AG04450 (cell line): ENCODE measurements at regions not wholly inside any gene's neighbourhood (a gene's known extent, or its start where the extent isn't known, plus 50 kb on each side); places are given as distances from the start of the nearest gene placed in this dataset.

ENCODE experiments used
- CTCF ChIA-PET: fragments of 300-600, 350-600 bp; formaldehyde crosslinking; extraction: SDS; loops from one replicate; lab custom pipeline; 2022; ENCODE audit warnings: antibody characterized with exemption, inconsistent platforms; lab: Charles Lee
- POLR2A ChIA-PET: fragments of 350-600 bp; formaldehyde crosslinking; extraction: SDS; loops from one replicate; lab custom pipeline; 2021; ENCODE audit warnings: antibody characterized with exemption, inconsistent platforms; lab: Yijun Ruan, JAX
- DNase-seq: peaks from one replicate; pipeline ENCODE4 v3.0.0-alpha.2; 2011; ENCODE audit warnings: low read depth, low spot score
- H3K27ac ChIP-seq: one replicate; pipeline ENCODE4 v1.5.1; 2012; ENCODE audit warnings: low read depth, low read length, control low read depth
- H3K27me3 ChIP-seq: one replicate; pipeline ENCODE4 v1.6.0; 2012; ENCODE audit warnings: low read length; ENCODE audit not compliant: control insufficient read depth, insufficient read depth
- H3K4me3 ChIP-seq: 2 replicates; pipeline ENCODE4 v1.5.1; 2011; ENCODE audit warnings: mild to moderate bottlenecking, low read depth, low read length, control low read depth
- H3K9me3 ChIP-seq: 2 replicates; pipeline ENCODE4 v1.5.1; 2012; ENCODE audit warnings: low read length; ENCODE audit not compliant: control insufficient read depth, insufficient read depth
- TF ChIP-seq, protein P1 (sequence below): IDR thresholded peaks from 2 replicates; pipeline ENCODE4 v1.5.1; 2011; ENCODE audit warnings: low read depth, low read length, control low read depth, inconsistent platforms

DNA sequence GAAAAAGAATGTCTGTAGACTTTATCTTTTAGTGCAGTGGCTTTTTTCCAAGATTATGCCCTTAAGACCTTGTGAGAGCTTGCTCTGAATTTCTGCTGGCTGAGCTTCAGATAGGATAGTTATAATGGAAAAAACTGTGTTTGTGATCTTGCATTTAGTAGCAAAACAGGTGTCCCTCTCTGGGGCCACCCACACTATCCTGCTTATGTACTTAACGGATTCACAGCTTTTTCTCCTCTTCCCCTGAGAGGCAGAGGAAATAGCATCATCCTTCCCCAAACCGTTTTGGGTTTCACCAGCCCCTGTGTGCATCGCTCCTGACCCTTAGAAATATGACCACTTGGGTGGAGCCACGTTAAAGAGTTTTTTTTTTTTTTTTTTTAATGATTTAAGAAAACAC is 101.2 kb downstream of the RAB18 start:
- no peaks in the 10 kb centered on the region for H3K27me3 ChIP-seq
- POLR2A ChIA-PET: no interaction called here
- H3K9me3 ChIP-seq: no peaks in the 10 kb centered on the region
- no peak for DNase-seq
- H3K27ac ChIP-seq: no peak overlapping the region
- CTCF ChIA-PET: no interaction called here
- TF ChIP-seq, protein P1, sequence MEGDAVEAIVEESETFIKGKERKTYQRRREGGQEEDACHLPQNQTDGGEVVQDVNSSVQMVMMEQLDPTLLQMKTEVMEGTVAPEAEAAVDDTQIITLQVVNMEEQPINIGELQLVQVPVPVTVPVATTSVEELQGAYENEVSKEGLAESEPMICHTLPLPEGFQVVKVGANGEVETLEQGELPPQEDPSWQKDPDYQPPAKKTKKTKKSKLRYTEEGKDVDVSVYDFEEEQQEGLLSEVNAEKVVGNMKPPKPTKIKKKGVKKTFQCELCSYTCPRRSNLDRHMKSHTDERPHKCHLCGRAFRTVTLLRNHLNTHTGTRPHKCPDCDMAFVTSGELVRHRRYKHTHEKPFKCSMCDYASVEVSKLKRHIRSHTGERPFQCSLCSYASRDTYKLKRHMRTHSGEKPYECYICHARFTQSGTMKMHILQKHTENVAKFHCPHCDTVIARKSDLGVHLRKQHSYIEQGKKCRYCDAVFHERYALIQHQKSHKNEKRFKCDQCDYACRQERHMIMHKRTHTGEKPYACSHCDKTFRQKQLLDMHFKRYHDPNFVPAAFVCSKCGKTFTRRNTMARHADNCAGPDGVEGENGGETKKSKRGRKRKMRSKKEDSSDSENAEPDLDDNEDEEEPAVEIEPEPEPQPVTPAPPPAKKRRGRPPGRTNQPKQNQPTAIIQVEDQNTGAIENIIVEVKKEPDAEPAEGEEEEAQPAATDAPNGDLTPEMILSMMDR: no peak
- no peak overlapping the region for H3K4me3 ChIP-seq

DNA sequence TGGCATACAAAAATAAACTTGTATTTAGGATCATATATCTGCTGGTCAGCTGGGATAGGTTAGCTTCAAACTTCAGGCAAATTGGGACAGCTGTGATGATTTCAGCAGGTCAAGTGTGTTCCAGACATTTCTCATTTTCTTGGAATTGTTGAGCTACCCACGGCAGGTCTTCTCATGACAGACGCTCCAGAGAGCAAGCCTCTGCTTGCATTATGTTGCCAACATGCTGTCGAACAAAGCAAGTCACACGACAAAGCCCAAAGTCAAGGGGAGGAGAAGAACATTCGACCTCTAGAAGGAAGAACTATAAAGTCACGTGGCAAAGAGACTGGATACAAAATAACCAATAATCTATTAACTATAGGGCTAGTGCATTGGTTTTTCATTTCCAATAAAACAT is 103.5 kb downstream of the RAB18 start:
- H3K27ac ChIP-seq: no peak overlapping the region
- no peak for DNase-seq
- TF ChIP-seq, protein P1: no peak
- ChIA-PET POLR2A (no interaction called here), CTCF (no interaction called here)
- H3K27me3 ChIP-seq: no peaks in the 10 kb centered on the region
- no peak overlapping the region for H3K4me3 ChIP-seq
- H3K9me3 ChIP-seq: no peaks in the 10 kb centered on the region

DNA sequence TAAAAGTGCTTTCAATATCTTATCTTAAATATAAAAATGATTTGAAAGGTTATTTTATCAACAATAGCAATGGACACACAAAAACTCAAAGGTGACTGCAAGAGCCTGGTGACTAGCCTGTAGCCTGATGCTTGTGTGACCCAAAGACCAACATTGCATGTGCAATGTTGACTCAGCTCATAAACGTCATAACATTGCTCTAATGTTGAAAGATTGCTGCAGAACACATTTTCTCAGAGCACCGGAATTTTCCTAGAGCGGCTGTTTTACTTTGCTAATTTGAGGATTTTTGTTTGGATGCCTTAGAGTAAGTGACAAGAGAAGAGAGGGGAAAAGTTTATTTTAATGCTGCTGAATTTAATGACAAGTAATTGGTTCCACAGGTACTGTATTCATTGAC is 107.1 kb downstream of the RAB18 start:
- Histone ChIP-seq H3K27ac (no peak overlapping the region), H3K9me3 (no peaks in the 10 kb centered on the region), H3K4me3 (no peak overlapping the region), H3K27me3 (no peaks in the 10 kb centered on the region)
- ChIA-PET CTCF (interaction anchor here (0.5 kb wide), 1 partner anchor 45 kb away, joined by 4 read pairs; no protein-coding TSS in a partner anchor), POLR2A (no interaction called here)
- DNase-seq: peak; percentile 41
- TF ChIP-seq, protein P1: no peak

DNA sequence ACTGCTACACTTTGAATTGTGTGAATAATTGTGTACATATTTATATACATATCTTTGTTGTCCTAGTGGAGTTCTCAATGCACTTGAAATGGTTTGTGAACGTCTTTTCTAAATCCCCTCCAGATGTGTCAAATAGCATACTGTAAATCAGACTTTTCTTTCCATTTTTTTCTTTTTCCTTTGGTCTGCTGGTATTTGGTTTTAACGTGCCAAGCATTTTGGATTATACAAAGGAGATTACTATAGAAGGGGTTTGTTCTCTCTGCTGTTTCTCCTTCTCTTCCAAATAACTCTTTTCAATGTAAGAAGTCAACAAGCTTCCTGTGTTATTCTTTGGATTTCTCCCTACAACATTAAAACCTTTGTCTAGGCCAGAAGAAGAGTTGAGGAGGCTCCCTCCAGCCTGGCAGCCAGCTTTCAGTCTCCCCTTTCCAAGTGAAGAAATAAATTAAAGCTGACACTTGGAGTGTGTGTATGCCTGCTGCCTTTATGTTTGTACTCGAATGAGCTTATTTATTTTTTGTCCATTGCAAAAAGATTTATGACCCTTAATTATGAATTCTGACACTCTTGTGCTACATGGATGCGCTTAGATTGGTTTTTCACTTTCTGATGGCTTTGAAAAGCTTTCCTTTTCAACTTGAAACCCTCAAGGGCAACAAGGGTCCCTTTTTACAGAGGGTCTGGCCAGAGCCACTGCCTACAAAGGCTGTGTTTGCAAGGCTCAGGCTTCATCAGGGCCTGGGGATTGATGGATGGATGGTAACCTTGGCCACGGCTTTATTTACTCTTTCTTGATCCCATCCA is 107.8 kb downstream of the RAB18 start:
- Histone ChIP-seq H3K27ac (no peak overlapping the region), H3K9me3 (no peaks in the 10 kb centered on the region), H3K27me3 (no peaks in the 10 kb centered on the region), H3K4me3 (no peak overlapping the region)
- TF ChIP-seq, protein P1: no peak
- ChIA-PET CTCF (interaction anchor here (0.5 kb wide), 1 partner anchor 44 kb away, joined by 4 read pairs; no protein-coding TSS in a partner anchor), POLR2A (no interaction called here)
- no peak for DNase-seq

DNA sequence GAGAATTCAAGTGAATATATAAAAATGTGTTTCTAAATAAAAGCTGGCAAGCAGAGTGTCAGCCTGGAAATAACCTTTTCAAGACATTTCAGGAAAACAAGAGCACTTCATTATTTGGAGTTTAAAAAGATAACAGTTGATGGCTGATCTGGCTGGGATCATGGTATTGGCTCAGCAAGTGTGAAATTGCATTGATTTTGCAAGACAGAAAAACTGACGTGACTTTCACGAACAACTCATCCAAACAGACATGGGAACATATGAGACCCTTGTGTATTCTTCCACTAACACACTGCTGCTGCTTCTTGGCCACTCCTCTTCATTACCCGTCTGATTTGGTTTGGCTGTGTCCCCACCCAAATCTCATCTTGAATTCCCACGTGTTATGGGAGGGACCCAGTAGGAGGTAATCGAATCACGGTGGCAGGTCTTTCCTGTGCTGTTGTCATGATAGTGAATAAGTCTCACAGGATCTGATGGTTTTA is 108.5 kb downstream of the RAB18 start:
- no peak for DNase-seq
- ChIA-PET CTCF (no interaction called here), POLR2A (no interaction called here)
- H3K27ac ChIP-seq: no peak overlapping the region
- no peaks in the 10 kb centered on the region for H3K9me3 ChIP-seq
- H3K27me3 ChIP-seq: no peaks in the 10 kb centered on the region
- TF ChIP-seq, protein P1: no peak
- H3K4me3 ChIP-seq: no peak overlapping the region
